Loucy (cell line): ENCODE measurements at regions not wholly inside any gene's neighbourhood (a gene's known extent, or its start where the extent isn't known, plus 50 kb on each side); places are given as distances from the start of the nearest gene placed in this dataset.
A peak's percentile ranks its signal among the peaks of the same experiment; 100 is the strongest.

ENCODE experiments used
- H2AFZ ChIP-seq: fragments of 200-600 bp; sonication (generic); 2 replicates; pipeline ENCODE4 v1.6.0; 2016; ENCODE audit warnings: antibody characterized with exemption, mild to moderate bottlenecking, low read length, moderate library complexity
- H3F3A ChIP-seq: fragments of 200-600 bp; 2 replicates; pipeline ENCODE4 v1.6.0; 2016; ENCODE audit warnings: antibody characterized with exemption, low read depth, mild to moderate bottlenecking
- H3K27me3 ChIP-seq: fragments of 200-600 bp; sonication (generic); 2 replicates; pipeline ENCODE4 v1.6.1; 2014; ENCODE audit warnings: low read length, mild to moderate bottlenecking; ENCODE audit not compliant: insufficient read depth, poor library complexity, severe bottlenecking
- H3K36me3 ChIP-seq: fragments of 200-600 bp; sonication (generic); 2 replicates; pipeline ENCODE4 v1.6.1; 2016; ENCODE audit warnings: low read length; ENCODE audit not compliant: insufficient read depth
- H3K4me1 ChIP-seq: fragments of 200-600 bp; sonication (generic); 2 replicates; pipeline ENCODE4 v1.5.1; 2014; ENCODE audit warnings: low read length, mild to moderate bottlenecking; ENCODE audit not compliant: insufficient read depth, poor library complexity, severe bottlenecking
- H3K4me2 ChIP-seq: fragments of 200-600 bp; sonication (generic); 2 replicates; pipeline ENCODE4 v1.6.0; 2014; ENCODE audit warnings: antibody characterized with exemption, low read length, low read depth, mild to moderate bottlenecking; ENCODE audit not compliant: poor library complexity, severe bottlenecking
- H3K4me3 ChIP-seq: fragments of 200-600 bp; sonication (generic); 2 replicates; pipeline ENCODE4 v1.5.1; 2014; ENCODE audit warnings: low read length, mild to moderate bottlenecking, mixed read lengths; ENCODE audit not compliant: poor library complexity, severe bottlenecking
- H3K79me2 ChIP-seq: fragments of 200-600 bp; sonication (generic); 2 replicates; pipeline ENCODE4 v1.6.1; 2014; ENCODE audit warnings: low read length; ENCODE audit not compliant: insufficient read depth
- H3K9ac ChIP-seq: fragments of 200-600 bp; sonication (generic); 2 replicates; pipeline ENCODE4 v1.6.0; 2014; ENCODE audit warnings: mild to moderate bottlenecking, low read depth, low read length, moderate library complexity; ENCODE audit not compliant: poor library complexity, severe bottlenecking
- H3K9me2 ChIP-seq: fragments of 200-600 bp; sonication (generic); replicated peaks from 2 replicates; pipeline ENCODE4 v1.6.1; 2016; ENCODE audit warnings: low read depth, low read length, mixed read lengths
- H3K9me3 ChIP-seq: fragments of 200-600 bp; sonication (generic); 2 replicates; pipeline ENCODE4 v1.6.1; 2014; ENCODE audit warnings: mild to moderate bottlenecking, antibody characterized with exemption, low read length, low read depth; ENCODE audit not compliant: insufficient read depth
- H4K20me1 ChIP-seq: fragments of 200-600 bp; sonication (generic); 2 replicates; pipeline ENCODE4 v1.6.0; 2014; ENCODE audit warnings: antibody characterized with exemption, low read length, mild to moderate bottlenecking; ENCODE audit not compliant: insufficient read depth, poor library complexity, severe bottlenecking
- EZH2phosphoT487 ChIP-seq: fragments of 200-600 bp; IDR thresholded peaks from 2 replicates; pipeline ENCODE4 v1.6.1; 2018; ENCODE audit warnings: antibody characterized with exemption, mild to moderate bottlenecking, moderate library complexity, borderline replicate concordance
- TF ChIP-seq, protein P1 (sequence below): fragments of 200-600 bp; sonication (generic); conservative IDR thresholded peaks from 2 replicates; pipeline ENCODE4 v1.5.1; 2014; ENCODE audit warnings: mild to moderate bottlenecking, antibody characterized with exemption, low read length

DNA sequence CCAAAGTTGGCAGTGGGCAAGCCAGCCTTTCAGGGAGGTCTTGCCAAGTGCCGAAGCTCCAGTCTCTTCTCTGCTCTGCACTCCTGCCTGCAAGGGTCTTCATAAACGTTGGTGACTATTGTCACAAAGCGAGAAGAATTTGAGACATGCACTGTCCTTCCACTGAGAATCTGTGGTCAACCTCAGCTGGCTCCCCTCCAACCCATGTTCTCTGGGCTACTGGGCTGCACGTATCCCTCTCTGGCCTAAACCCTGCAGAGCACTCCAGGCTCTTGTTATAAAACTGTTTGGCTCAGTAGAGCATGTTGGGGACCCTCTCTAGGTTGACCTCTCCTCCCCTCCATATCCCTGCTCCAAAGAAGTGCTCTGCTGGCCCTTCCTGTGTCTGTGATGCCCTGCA is 260.4 kb upstream of the NFE2L3 start:
- H3K9ac ChIP-seq, result no peak overlapping the region
- H3K4me2 ChIP-seq, result no peak overlapping the region
- TF ChIP-seq EZH2phosphoT487, result no peak
- TF ChIP-seq, protein P1, sequence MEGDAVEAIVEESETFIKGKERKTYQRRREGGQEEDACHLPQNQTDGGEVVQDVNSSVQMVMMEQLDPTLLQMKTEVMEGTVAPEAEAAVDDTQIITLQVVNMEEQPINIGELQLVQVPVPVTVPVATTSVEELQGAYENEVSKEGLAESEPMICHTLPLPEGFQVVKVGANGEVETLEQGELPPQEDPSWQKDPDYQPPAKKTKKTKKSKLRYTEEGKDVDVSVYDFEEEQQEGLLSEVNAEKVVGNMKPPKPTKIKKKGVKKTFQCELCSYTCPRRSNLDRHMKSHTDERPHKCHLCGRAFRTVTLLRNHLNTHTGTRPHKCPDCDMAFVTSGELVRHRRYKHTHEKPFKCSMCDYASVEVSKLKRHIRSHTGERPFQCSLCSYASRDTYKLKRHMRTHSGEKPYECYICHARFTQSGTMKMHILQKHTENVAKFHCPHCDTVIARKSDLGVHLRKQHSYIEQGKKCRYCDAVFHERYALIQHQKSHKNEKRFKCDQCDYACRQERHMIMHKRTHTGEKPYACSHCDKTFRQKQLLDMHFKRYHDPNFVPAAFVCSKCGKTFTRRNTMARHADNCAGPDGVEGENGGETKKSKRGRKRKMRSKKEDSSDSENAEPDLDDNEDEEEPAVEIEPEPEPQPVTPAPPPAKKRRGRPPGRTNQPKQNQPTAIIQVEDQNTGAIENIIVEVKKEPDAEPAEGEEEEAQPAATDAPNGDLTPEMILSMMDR, result no peak
- H3F3A ChIP-seq, result no peaks in the 10 kb centered on the region
- H3K36me3 ChIP-seq, result no peaks in the 10 kb centered on the region
- no peak overlapping the region for H2AFZ ChIP-seq
- H3K27me3 ChIP-seq, result no peaks in the 10 kb centered on the region
- no peaks in the 10 kb centered on the region for H3K79me2 ChIP-seq
- peaks cover 4% of the 10 kb centered on the region for H3K4me1 ChIP-seq
- H4K20me1 ChIP-seq, result no peaks in the 10 kb centered on the region
- H3K4me3 ChIP-seq, result no peak overlapping the region
- H3K9me2 ChIP-seq, result no peaks in the 10 kb centered on the region
- H3K9me3 ChIP-seq, result no peaks in the 10 kb centered on the region

GRCh38 chr7:25893436-25893835 is 258.6 kb upstream of the NFE2L3 start:
- Histone ChIP-seq H3K4me2 (peak overlapping the region; percentile 62), H3K27me3 (no peaks in the 10 kb centered on the region), H4K20me1 (no peaks in the 10 kb centered on the region), H3K9ac (no peak overlapping the region), H3K4me3 (peak overlapping the region; percentile 59), H2AFZ (peak overlapping the region; percentile 97), H3K79me2 (no peaks in the 10 kb centered on the region), H3K36me3 (no peaks in the 10 kb centered on the region), H3F3A (no peaks in the 10 kb centered on the region), H3K9me3 (no peaks in the 10 kb centered on the region), H3K9me2 (no peaks in the 10 kb centered on the region), H3K4me1 (peaks cover 4% of the 10 kb centered on the region)
- TF ChIP-seq, protein P1, result no peak
- TF ChIP-seq EZH2phosphoT487, result no peak

GRCh38 chr7:25894002-25894901 is 257.7 kb upstream of the NFE2L3 start:
- Histone ChIP-seq H3K9me3 (no peaks in the 10 kb centered on the region), H3K79me2 (no peaks in the 10 kb centered on the region), H3K4me2 (no peak overlapping the region), H3F3A (no peaks in the 10 kb centered on the region), H3K9ac (no peak overlapping the region), H3K4me3 (no peak overlapping the region), H3K27me3 (no peaks in the 10 kb centered on the region), H3K4me1 (peaks cover 4% of the 10 kb centered on the region), H4K20me1 (no peaks in the 10 kb centered on the region), H2AFZ (peak overlapping the region; percentile 43), H3K9me2 (no peaks in the 10 kb centered on the region), H3K36me3 (no peaks in the 10 kb centered on the region)
- no peak for TF ChIP-seq EZH2phosphoT487
- TF ChIP-seq, protein P1, result no peak
